Effector memory CD8-positive, alpha-beta T cell (primary cell): ENCODE measurements at regions not wholly inside any gene's neighbourhood (a gene's known extent, or its start where the extent isn't known, plus 50 kb on each side); places are given as distances from the start of the nearest gene placed in this dataset.

ENCODE experiments used
- ATAC-seq: fragments of 150-1000 bp; cut with Tn5 transposase; replicated peaks from 2 replicates; pipeline ENCODE4 v1.10.0; 2021; ENCODE audit warnings: mild to moderate bottlenecking, moderate library complexity
- DNase-seq, 3 experiments: peaks; one replicate each; pipeline ENCODE4 v3.0.0; 2021
- H3K27ac Mint-ChIP-seq, 2 donors: one replicate each; pipeline ENCODE4 v1.8.0; 2022; ENCODE audit warnings: mild to moderate bottlenecking in 2 of 2, mixed read lengths in 2 of 2, moderate library complexity in 2 of 2
- H3K27me3 Mint-ChIP-seq, 2 donors: one replicate each; pipeline ENCODE4 v1.8.0; 2022; ENCODE audit warnings: mixed read lengths in 2 of 2
- H3K36me3 Mint-ChIP-seq: one replicate; pipeline ENCODE4 v1.8.0; 2022; ENCODE audit warnings: mild to moderate bottlenecking, moderate library complexity, mixed read lengths; ENCODE audit not compliant: insufficient read depth
- H3K4me1 Mint-ChIP-seq, 2 donors: one replicate each; pipeline ENCODE4 v1.8.0; 2022; ENCODE audit warnings: low read depth in 2 of 2, mixed read lengths in 2 of 2
- H3K4me3 Mint-ChIP-seq, 2 donors: one replicate each; pipeline ENCODE4 v1.8.0; 2022; ENCODE audit warnings: mild to moderate bottlenecking in 2 of 2, mixed read lengths in 2 of 2, moderate library complexity in 2 of 2
- H3K9me3 Mint-ChIP-seq, 2 donors: one replicate each; pipeline ENCODE4 v1.8.0; 2022; ENCODE audit warnings: mixed read lengths in 2 of 2

GRCh38 chr5:133714161-133714915, 102.0 kb upstream of the FSTL4 start:
- Mint-ChIP-seq H3K4me3 (no peak overlapping the region), H3K4me1 (no peaks in the 10 kb centered on the region), H3K9me3 (no peaks in the 10 kb centered on the region), H3K27ac (no peak overlapping the region), H3K27me3 (peaks cover 25 to 46% of the 10 kb centered on the region in 2 donors), H3K36me3 (no peaks in the 10 kb centered on the region)
- ATAC-seq (no peak), DNase-seq (no peak)

- H3K36me3 Mint-ChIP-seq, result no peaks in the 10 kb centered on the region
- peaks cover 25 to 47% of the 10 kb centered on the region in 2 donors for H3K27me3 Mint-ChIP-seq
- no peaks in the 10 kb centered on the region for H3K9me3 Mint-ChIP-seq
- H3K4me1 Mint-ChIP-seq, result no peaks in the 10 kb centered on the region
- no peak overlapping the region for H3K27ac Mint-ChIP-seq
- H3K4me3 Mint-ChIP-seq, result no peak overlapping the region
- DNase-seq (no peak), ATAC-seq (no peak)
Observed at GRCh38 chr5:133713751-133714150, 101.4 kb upstream of the FSTL4 start.

GRCh38 chr5:133713209-133713608, 100.9 kb upstream of the FSTL4 start:
- H3K27ac Mint-ChIP-seq, result no peak overlapping the region
- peaks cover 20 to 52% of the 10 kb centered on the region in 2 donors for H3K27me3 Mint-ChIP-seq
- no peak overlapping the region for H3K4me3 Mint-ChIP-seq
- H3K4me1 Mint-ChIP-seq, result no peaks in the 10 kb centered on the region
- ATAC-seq, result no peak
- H3K9me3 Mint-ChIP-seq, result no peaks in the 10 kb centered on the region
- H3K36me3 Mint-ChIP-seq, result no peaks in the 10 kb centered on the region
- no peak for DNase-seq

GRCh38 chr5:133712562-133712961, 100.2 kb upstream of the FSTL4 start:
- no peak for DNase-seq
- Mint-ChIP-seq H3K27me3 (peaks cover 15 to 53% of the 10 kb centered on the region in 2 donors), H3K27ac (no peak overlapping the region), H3K4me1 (no peaks in the 10 kb centered on the region), H3K36me3 (no peaks in the 10 kb centered on the region), H3K4me3 (no peak overlapping the region), H3K9me3 (no peaks in the 10 kb centered on the region)
- ATAC-seq, result no peak

GRCh38 chr5:133709209-133709725, 96.9 kb upstream of the FSTL4 start:
- H3K4me3 Mint-ChIP-seq, result no peak overlapping the region
- H3K36me3 Mint-ChIP-seq, result no peaks in the 10 kb centered on the region
- H3K9me3 Mint-ChIP-seq, result no peaks in the 10 kb centered on the region
- ATAC-seq, result no peak
- no peaks in the 10 kb centered on the region for H3K4me1 Mint-ChIP-seq
- no peak overlapping the region for H3K27ac Mint-ChIP-seq
- DNase-seq, result no peak
- H3K27me3 Mint-ChIP-seq, result peaks cover 22 to 57% of the 10 kb centered on the region in 2 donors

GRCh38 chr5:133708331-133708850, 96.0 kb upstream of the FSTL4 start:
- H3K4me3 Mint-ChIP-seq, result no peak overlapping the region
- no peak overlapping the region for H3K27ac Mint-ChIP-seq
- H3K27me3 Mint-ChIP-seq, result peaks cover 22 to 49% of the 10 kb centered on the region in 2 donors
- no peaks in the 10 kb centered on the region for H3K4me1 Mint-ChIP-seq
- DNase-seq (no peak), ATAC-seq (no peak)
- no peaks in the 10 kb centered on the region for H3K36me3 Mint-ChIP-seq
- no peaks in the 10 kb centered on the region for H3K9me3 Mint-ChIP-seq

GRCh38 chr5:133707629-133708028, 95.3 kb upstream of the FSTL4 start:
- H3K4me1 Mint-ChIP-seq, result no peaks in the 10 kb centered on the region
- H3K27ac Mint-ChIP-seq, result no peak overlapping the region
- H3K4me3 Mint-ChIP-seq, result no peak overlapping the region
- no peaks in the 10 kb centered on the region for H3K9me3 Mint-ChIP-seq
- H3K27me3 Mint-ChIP-seq, result peaks cover 22 to 46% of the 10 kb centered on the region in 2 donors
- ATAC-seq, result no peak
- H3K36me3 Mint-ChIP-seq, result no peaks in the 10 kb centered on the region
- no peak for DNase-seq

GRCh38 chr5:133706506-133707430, 94.4 kb upstream of the FSTL4 start:
- Mint-ChIP-seq H3K27me3 (peaks cover 22 to 52% of the 10 kb centered on the region in 2 donors), H3K36me3 (no peaks in the 10 kb centered on the region), H3K4me3 (no peak overlapping the region), H3K27ac (no peak overlapping the region), H3K9me3 (no peaks in the 10 kb centered on the region), H3K4me1 (no peaks in the 10 kb centered on the region)
- no peak for ATAC-seq
- DNase-seq, result no peak

GRCh38 chr5:133705331-133705730, 93.0 kb upstream of the FSTL4 start:
- Mint-ChIP-seq H3K27ac (no peak overlapping the region), H3K9me3 (peaks cover under 1 to 2% of the 10 kb centered on the region in 2 donors), H3K4me3 (no peak overlapping the region), H3K36me3 (no peaks in the 10 kb centered on the region), H3K27me3 (peaks cover 14 to 46% of the 10 kb centered on the region in 2 donors), H3K4me1 (no peaks in the 10 kb centered on the region)
- ATAC-seq (no peak), DNase-seq (no peak)

GRCh38 chr5:133704411-133704810, 92.1 kb upstream of the FSTL4 start:
- no peak for DNase-seq
- Mint-ChIP-seq H3K36me3 (no peaks in the 10 kb centered on the region), H3K4me3 (no peak overlapping the region), H3K4me1 (no peaks in the 10 kb centered on the region), H3K9me3 (peaks cover 5 to 8% of the 10 kb centered on the region in 2 donors), H3K27me3 (peaks cover 10 to 42% of the 10 kb centered on the region in 2 donors), H3K27ac (no peak overlapping the region)
- ATAC-seq, result no peak

GRCh38 chr5:133703935-133704334, 91.6 kb upstream of the FSTL4 start:
- no peak for DNase-seq
- Mint-ChIP-seq H3K27ac (no peak overlapping the region), H3K36me3 (no peaks in the 10 kb centered on the region), H3K27me3 (peaks cover 10 to 42% of the 10 kb centered on the region in 2 donors), H3K9me3 (peaks cover 5 to 8% of the 10 kb centered on the region in 2 donors), H3K4me3 (no peak overlapping the region), H3K4me1 (no peaks in the 10 kb centered on the region)
- no peak for ATAC-seq

GRCh38 chr5:133702791-133703770, 90.7 kb upstream of the FSTL4 start:
- no peak overlapping the region for H3K27ac Mint-ChIP-seq
- DNase-seq, result no peak
- H3K9me3 Mint-ChIP-seq, result peaks cover 5 to 8% of the 10 kb centered on the region in 2 donors
- no peak for ATAC-seq
- H3K36me3 Mint-ChIP-seq, result no peaks in the 10 kb centered on the region
- H3K4me1 Mint-ChIP-seq, result no peaks in the 10 kb centered on the region
- H3K4me3 Mint-ChIP-seq, result no peak overlapping the region
- peaks cover 12 to 37% of the 10 kb centered on the region in 2 donors for H3K27me3 Mint-ChIP-seq
